BLaER1 treated with 17β-estradiol and CSF1 and Interleukin-3, amounts not matched to agents 10 nM and 100 nM (cell line): ENCODE measurements at regions not wholly inside any gene's neighbourhood (a gene's known extent, or its start where the extent isn't known, plus 50 kb on each side); places are given as distances from the start of the nearest gene placed in this dataset.

Experiments used
- H3K27ac ChIP-seq, 11 experiments: shearing (Covaris generic); formaldehyde crosslinking; 2 replicates each; pipeline ENCODE4 v1.8.1; 2022
- H3K27me3 ChIP-seq, 11 experiments: shearing (Covaris generic); formaldehyde crosslinking; 2 replicates each; pipeline ENCODE4 v1.8.1; 2022
- H3K36me3 ChIP-seq, 11 experiments: shearing (Covaris generic); formaldehyde crosslinking; 2 replicates each; pipeline ENCODE4 v1.8.1; 2022
- H3K4me1 ChIP-seq, 10 experiments: shearing (Covaris generic); formaldehyde crosslinking; 2 replicates each; pipeline ENCODE4 v1.8.1; 2022
- H3K4me2 ChIP-seq, 11 experiments: shearing (Covaris generic); formaldehyde crosslinking; 2 replicates each; pipeline ENCODE4 v1.8.1; 2022
- H3K4me3 ChIP-seq, 10 experiments: shearing (Covaris generic); formaldehyde crosslinking; 2 replicates each; pipeline ENCODE4 v1.8.1; 2022
- H3K9ac ChIP-seq, 11 experiments: shearing (Covaris generic); formaldehyde crosslinking; 2 replicates each; pipeline ENCODE4 v1.8.1; 2022
- H3K9me3 ChIP-seq, 11 experiments: shearing (Covaris generic); formaldehyde crosslinking; replicated peaks in 1 of 11; 2 replicates each; pipeline ENCODE4 v1.8.1; 2022
- H4K20me1 ChIP-seq, 11 experiments: shearing (Covaris generic); formaldehyde crosslinking; 2 replicates each; pipeline ENCODE4 v1.8.1; 2022
- Cebpa-rat ChIP-seq, 11 experiments: shearing (Covaris generic); IDR thresholded peaks; 2 replicates each; pipeline ENCODE4 v1.8.1; 2022

GRCh38 chr6:122130518-122130917 is 268.9 kb upstream of the HSF2 start:
- peaks cover 0 to 4% (median 0%) of the 10 kb centered on the region in 10 experiments; a peak in 1 of 20 replicates for H3K4me1 ChIP-seq

GRCh38 chr6:122136386-122136785 is 263.1 kb upstream of the HSF2 start:
- Histone ChIP-seq H3K36me3 (no peaks in the 10 kb centered on the region), H4K20me1 (no peaks in the 10 kb centered on the region), H3K27ac (no peak overlapping the region), H3K9me3 (no peaks in the 10 kb centered on the region), H3K4me3 (no peak overlapping the region), H3K4me1 (no peaks in the 10 kb centered on the region), H3K27me3 (no peaks in the 10 kb centered on the region), H3K4me2 (no peak overlapping the region), H3K9ac (no peak overlapping the region)
- no peak for TF ChIP-seq Cebpa-rat (IDR thresholded peaks at IDR 0.05)

More at GRCh38 chr6:122130518-122130917, 268.9 kb upstream of the HSF2 start:
- no peak for TF ChIP-seq Cebpa-rat (IDR thresholded peaks at IDR 0.05)
- no peak overlapping the region for H3K4me2 ChIP-seq
- no peak overlapping the region for H3K4me3 ChIP-seq
- H4K20me1 ChIP-seq = no peaks in the 10 kb centered on the region
- H3K36me3 ChIP-seq = no peaks in the 10 kb centered on the region
- no peak overlapping the region for H3K27ac ChIP-seq
- no peaks in the 10 kb centered on the region for H3K27me3 ChIP-seq
- H3K9ac ChIP-seq = no peak overlapping the region
- no peaks in the 10 kb centered on the region for H3K9me3 ChIP-seq

GRCh38 chr6:122140031-122140430 is 259.4 kb upstream of the HSF2 start:
- no peaks in the 10 kb centered on the region for H3K9me3 ChIP-seq
- H3K9ac ChIP-seq = no peak overlapping the region
- H4K20me1 ChIP-seq = no peaks in the 10 kb centered on the region
- no peak overlapping the region for H3K4me3 ChIP-seq
- H3K27me3 ChIP-seq = no peaks in the 10 kb centered on the region
- H3K36me3 ChIP-seq = no peaks in the 10 kb centered on the region
- TF ChIP-seq Cebpa-rat (IDR thresholded peaks at IDR 0.05) = no peak
- H3K4me2 ChIP-seq = no peak overlapping the region
- no peak overlapping the region for H3K27ac ChIP-seq
- H3K4me1 ChIP-seq = no peaks in the 10 kb centered on the region

GRCh38 chr6:122141246-122141645 is 258.2 kb upstream of the HSF2 start:
- no peak for TF ChIP-seq Cebpa-rat (IDR thresholded peaks at IDR 0.05)

GRCh38 chr6:122143813-122144601 is 255.4 kb upstream of the HSF2 start:
- Histone ChIP-seq H3K9ac (no peak overlapping the region), H3K9me3 (no peaks in the 10 kb centered on the region), H3K4me1 (no peaks in the 10 kb centered on the region), H4K20me1 (no peaks in the 10 kb centered on the region), H3K27ac (no peak overlapping the region), H3K36me3 (no peaks in the 10 kb centered on the region), H3K4me3 (no peak overlapping the region), H3K4me2 (no peak overlapping the region), H3K27me3 (no peaks in the 10 kb centered on the region)
- TF ChIP-seq Cebpa-rat (IDR thresholded peaks at IDR 0.05) = no peak

More at GRCh38 chr6:122141246-122141645, 258.2 kb upstream of the HSF2 start:
- Histone ChIP-seq H3K9ac (no peak overlapping the region), H3K4me3 (no peak overlapping the region), H3K36me3 (no peaks in the 10 kb centered on the region), H3K4me2 (no peak overlapping the region), H4K20me1 (no peaks in the 10 kb centered on the region), H3K27ac (no peak overlapping the region), H3K4me1 (no peaks in the 10 kb centered on the region), H3K27me3 (no peaks in the 10 kb centered on the region), H3K9me3 (no peaks in the 10 kb centered on the region)

- no peaks in the 10 kb centered on the region for H3K4me1 ChIP-seq
- no peak overlapping the region for H3K4me2 ChIP-seq
- no peaks in the 10 kb centered on the region for H3K36me3 ChIP-seq
Measured at GRCh38 chr6:122145246-122145645, 254.2 kb upstream of the HSF2 start.

GRCh38 chr6:122145741-122146240 is 253.7 kb upstream of the HSF2 start:
- Histone ChIP-seq H3K27ac (no peak overlapping the region), H3K4me2 (no peak overlapping the region), H3K9me3 (no peaks in the 10 kb centered on the region), H4K20me1 (no peaks in the 10 kb centered on the region), H3K27me3 (no peaks in the 10 kb centered on the region), H3K9ac (no peak overlapping the region), H3K36me3 (no peaks in the 10 kb centered on the region), H3K4me3 (no peak overlapping the region), H3K4me1 (no peaks in the 10 kb centered on the region)
- no peak for TF ChIP-seq Cebpa-rat (IDR thresholded peaks at IDR 0.05)

More at GRCh38 chr6:122145246-122145645, 254.2 kb upstream of the HSF2 start:
- Histone ChIP-seq H3K27me3 (no peaks in the 10 kb centered on the region), H3K4me3 (no peak overlapping the region), H3K9me3 (no peaks in the 10 kb centered on the region), H4K20me1 (no peaks in the 10 kb centered on the region), H3K27ac (no peak overlapping the region), H3K9ac (no peak overlapping the region)
- no peak for TF ChIP-seq Cebpa-rat (IDR thresholded peaks at IDR 0.05)

GRCh38 chr6:122147291-122147690 is 252.2 kb upstream of the HSF2 start:
- Histone ChIP-seq H3K9ac (no peak overlapping the region), H4K20me1 (no peaks in the 10 kb centered on the region), H3K27me3 (no peaks in the 10 kb centered on the region), H3K9me3 (no peaks in the 10 kb centered on the region), H3K27ac (no peak overlapping the region), H3K4me2 (no peak overlapping the region), H3K4me1 (no peaks in the 10 kb centered on the region), H3K36me3 (no peaks in the 10 kb centered on the region), H3K4me3 (no peak overlapping the region)
- TF ChIP-seq Cebpa-rat (IDR thresholded peaks at IDR 0.05) = no peak

GRCh38 chr6:122151066-122151465 is 248.4 kb upstream of the HSF2 start:
- no peaks in the 10 kb centered on the region for H3K9me3 ChIP-seq
- H3K4me1 ChIP-seq = 0 out of 20 replicates have a peak, but pooled peaks cover 0 to 3% (median 0%) of the 10 kb centered on the region in 10 experiments
- no peaks in the 10 kb centered on the region for H3K27me3 ChIP-seq
- no peaks in the 10 kb centered on the region for H4K20me1 ChIP-seq
- H3K9ac ChIP-seq = no peak overlapping the region
- H3K4me2 ChIP-seq = no peak overlapping the region
- no peak overlapping the region for H3K4me3 ChIP-seq
- H3K27ac ChIP-seq = no peak overlapping the region
- H3K36me3 ChIP-seq = no peaks in the 10 kb centered on the region
- TF ChIP-seq Cebpa-rat (IDR thresholded peaks at IDR 0.05) = no peak

- Histone ChIP-seq H3K27me3 (no peaks in the 10 kb centered on the region), H3K9me3 (no peaks in the 10 kb centered on the region), H3K4me2 (no peak overlapping the region), H4K20me1 (no peaks in the 10 kb centered on the region), H3K9ac (no peak overlapping the region), H3K36me3 (no peaks in the 10 kb centered on the region), H3K27ac (no peak overlapping the region), H3K4me3 (no peak overlapping the region), H3K4me1 (0 out of 20 replicates have a peak, but pooled peaks cover 0 to 3% (median 0%) of the 10 kb centered on the region in 10 experiments)
- TF ChIP-seq Cebpa-rat (IDR thresholded peaks at IDR 0.05) = no peak
Measured at GRCh38 chr6:122151763-122152162, 247.7 kb upstream of the HSF2 start.
